Activated CD8-positive, alpha-beta T cell treated with anti-CD3 and anti-CD28 coated beads for 36 hours (primary cell): ENCODE measurements at regions not wholly inside any gene's neighbourhood (a gene's known extent, or its start where the extent isn't known, plus 50 kb on each side); places are given as distances from the start of the nearest gene placed in this dataset.

Source experiments
- ATAC-seq: fragments of 200-7000 bp; cut with Tn5 transposase; one replicate; pipeline ENCODE4 v1.10.0; 2021; ENCODE audit warnings: mild to moderate bottlenecking, moderate library complexity
- CTCF ChIA-PET: fragments of 350-600 bp; sonication (Branson Sonifier 250); formaldehyde crosslinking; loops from one replicate; lab custom pipeline; 2021; ENCODE audit warnings: antibody characterized with exemption; lab: Charles Lee
- POLR2A ChIA-PET: fragments of 350-600 bp; sonication (Branson Sonifier 250); formaldehyde crosslinking; loops from one replicate; lab custom pipeline; 2021; ENCODE audit warnings: antibody characterized with exemption; lab: Charles Lee
- DNase-seq: peaks from one replicate; pipeline ENCODE4 v3.0.0-alpha.2; 2020
- H3K27ac Mint-ChIP-seq: one replicate; pipeline ENCODE4 v1.8.0; 2021; ENCODE audit warnings: mild to moderate bottlenecking, mixed read lengths
- H3K27me3 Mint-ChIP-seq: one replicate; pipeline ENCODE4 v1.8.0; 2021; ENCODE audit warnings: mixed read lengths
- H3K36me3 Mint-ChIP-seq: one replicate; pipeline ENCODE4 v1.8.0; 2021; ENCODE audit warnings: low read depth, mixed read lengths
- H3K4me1 Mint-ChIP-seq: one replicate; pipeline ENCODE4 v1.8.0; 2021; ENCODE audit warnings: low read depth, mixed read lengths
- H3K4me3 Mint-ChIP-seq: one replicate; pipeline ENCODE4 v1.8.0; 2021; ENCODE audit warnings: mild to moderate bottlenecking, moderate library complexity, mixed read lengths
- H3K9me3 Mint-ChIP-seq: one replicate; pipeline ENCODE4 v1.8.0; 2021; ENCODE audit warnings: mixed read lengths
- intact Hi-C: fragments of 100-400 bp; cut with micrococcal nuclease; formaldehyde crosslinking; loops from one replicate; pipeline ENCODE4 v1.10.0; 2022
- TF ChIP-seq, protein P1 (sequence below): fragments of 200-600 bp; IDR thresholded peaks from one replicate; pipeline ENCODE4 v1.8.0; 2022; ENCODE audit warnings: antibody characterized with exemption, mild to moderate bottlenecking

DNA sequence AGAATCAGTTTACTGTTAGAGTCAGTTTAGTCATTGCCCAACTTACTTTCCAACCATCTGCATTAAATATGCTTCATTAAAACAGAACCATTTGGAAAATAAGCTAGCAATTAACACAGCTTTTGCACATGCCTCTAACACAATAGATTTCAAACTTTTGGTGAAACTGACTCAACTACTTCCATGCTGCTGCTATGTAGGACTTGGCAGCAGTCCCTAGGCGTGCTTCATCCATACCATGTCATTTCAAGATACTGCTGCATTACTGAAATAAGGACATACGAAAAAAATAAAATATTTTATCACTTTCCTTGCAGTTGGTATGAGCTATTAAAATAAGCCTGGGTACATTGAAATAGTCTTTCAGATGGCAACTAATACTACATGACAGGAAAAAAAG is 65.5 kb upstream of the SOX6 start:
- Mint-ChIP-seq H3K36me3 (no peaks in the 10 kb centered on the region), H3K4me1 (no peaks in the 10 kb centered on the region), H3K27me3 (no peaks in the 10 kb centered on the region), H3K4me3 (no peak overlapping the region), H3K27ac (no peak overlapping the region), H3K9me3 (peaks cover 14% of the 10 kb centered on the region)
- CTCF ChIA-PET = no interaction called here
- ATAC-seq = no peak
- DNase-seq = no peak
- intact Hi-C loops = no loop called here
- POLR2A ChIA-PET = no interaction called here
- TF ChIP-seq, protein P1, sequence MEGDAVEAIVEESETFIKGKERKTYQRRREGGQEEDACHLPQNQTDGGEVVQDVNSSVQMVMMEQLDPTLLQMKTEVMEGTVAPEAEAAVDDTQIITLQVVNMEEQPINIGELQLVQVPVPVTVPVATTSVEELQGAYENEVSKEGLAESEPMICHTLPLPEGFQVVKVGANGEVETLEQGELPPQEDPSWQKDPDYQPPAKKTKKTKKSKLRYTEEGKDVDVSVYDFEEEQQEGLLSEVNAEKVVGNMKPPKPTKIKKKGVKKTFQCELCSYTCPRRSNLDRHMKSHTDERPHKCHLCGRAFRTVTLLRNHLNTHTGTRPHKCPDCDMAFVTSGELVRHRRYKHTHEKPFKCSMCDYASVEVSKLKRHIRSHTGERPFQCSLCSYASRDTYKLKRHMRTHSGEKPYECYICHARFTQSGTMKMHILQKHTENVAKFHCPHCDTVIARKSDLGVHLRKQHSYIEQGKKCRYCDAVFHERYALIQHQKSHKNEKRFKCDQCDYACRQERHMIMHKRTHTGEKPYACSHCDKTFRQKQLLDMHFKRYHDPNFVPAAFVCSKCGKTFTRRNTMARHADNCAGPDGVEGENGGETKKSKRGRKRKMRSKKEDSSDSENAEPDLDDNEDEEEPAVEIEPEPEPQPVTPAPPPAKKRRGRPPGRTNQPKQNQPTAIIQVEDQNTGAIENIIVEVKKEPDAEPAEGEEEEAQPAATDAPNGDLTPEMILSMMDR = no peak

GRCh38 chr11:16418428-16419097 is 62.2 kb upstream of the SOX6 start:
- intact Hi-C loops = no loop called here
- Mint-ChIP-seq H3K4me3 (no peak overlapping the region), H3K27ac (no peak overlapping the region), H3K36me3 (no peaks in the 10 kb centered on the region), H3K4me1 (no peaks in the 10 kb centered on the region), H3K9me3 (peaks cover 2% of the 10 kb centered on the region), H3K27me3 (no peaks in the 10 kb centered on the region)
- DNase-seq (no peak), ATAC-seq (no peak)
- CTCF ChIA-PET = no interaction called here
- POLR2A ChIA-PET = no interaction called here
- TF ChIP-seq, protein P1 = no peak

GRCh38 chr11:16412525-16413172 is 56.3 kb upstream of the SOX6 start:
- CTCF ChIA-PET = no interaction called here

GRCh38 chr11:16410479-16410878 is 54.1 kb upstream of the SOX6 start:
- H3K27ac Mint-ChIP-seq = no peak overlapping the region
- no peak for DNase-seq
- H3K4me1 Mint-ChIP-seq = no peaks in the 10 kb centered on the region
- TF ChIP-seq, protein P1 = no peak
- no peaks in the 10 kb centered on the region for H3K36me3 Mint-ChIP-seq
- ChIA-PET CTCF (no interaction called here), POLR2A (no interaction called here)
- no peak overlapping the region for H3K4me3 Mint-ChIP-seq
- H3K9me3 Mint-ChIP-seq = no peaks in the 10 kb centered on the region
- no peak for ATAC-seq
- H3K27me3 Mint-ChIP-seq = no peaks in the 10 kb centered on the region
- intact Hi-C loops = no loop called here

More at GRCh38 chr11:16412525-16413172, 56.3 kb upstream of the SOX6 start:
- no peaks in the 10 kb centered on the region for H3K4me1 Mint-ChIP-seq
- H3K27ac Mint-ChIP-seq = no peak overlapping the region
- ATAC-seq (no peak), DNase-seq (no peak)
- POLR2A ChIA-PET = no interaction called here
- no peak overlapping the region for H3K4me3 Mint-ChIP-seq
- H3K36me3 Mint-ChIP-seq = no peaks in the 10 kb centered on the region
- TF ChIP-seq, protein P1 = no peak
- intact Hi-C loops = no loop called here
- no peaks in the 10 kb centered on the region for H3K9me3 Mint-ChIP-seq
- no peaks in the 10 kb centered on the region for H3K27me3 Mint-ChIP-seq

DNA sequence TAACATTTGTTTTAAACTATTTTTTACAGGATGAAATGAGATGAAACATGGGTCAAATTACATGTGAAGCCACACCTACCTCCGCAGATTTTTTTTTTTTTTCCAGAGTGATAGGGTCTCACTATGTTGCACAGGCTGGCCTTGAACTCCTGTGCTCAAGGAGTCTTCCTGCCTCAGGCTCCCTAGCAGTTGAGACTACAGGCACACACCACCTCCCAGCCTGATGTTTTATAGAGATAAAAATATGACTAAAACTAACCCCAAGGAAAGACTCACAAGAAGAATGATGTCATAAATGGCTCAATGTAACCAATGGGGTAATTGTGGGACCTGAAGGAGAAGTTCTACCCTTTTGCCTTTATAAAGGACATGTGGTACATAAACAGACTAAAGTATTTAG is 52.3 kb upstream of the SOX6 start:
- no peak overlapping the region for H3K27ac Mint-ChIP-seq
- no peaks in the 10 kb centered on the region for H3K27me3 Mint-ChIP-seq
- H3K36me3 Mint-ChIP-seq = no peaks in the 10 kb centered on the region
- H3K4me1 Mint-ChIP-seq = no peaks in the 10 kb centered on the region
- H3K4me3 Mint-ChIP-seq = no peak overlapping the region
- intact Hi-C loops = no loop called here
- no peaks in the 10 kb centered on the region for H3K9me3 Mint-ChIP-seq
- no peak for DNase-seq
- CTCF ChIA-PET = no interaction called here
- POLR2A ChIA-PET = no interaction called here
- no peak for ATAC-seq
- TF ChIP-seq, protein P1 = no peak
